Vagina (tissue), 2 donors: ENCODE measurements at regions not wholly inside any gene's neighbourhood (a gene's known extent, or its start where the extent isn't known, plus 50 kb on each side); places are given as distances from the start of the nearest gene placed in this dataset.

ENCODE experiments used
- CTCF ChIP-seq, 3 experiments: fragments of 450-650 bp in 2 of 3; fragments of 200-600 bp in 1 of 3; sonication (generic) in 1 of 3; IDR thresholded peaks; one replicate each; pipeline ENCODE4 v1.5.1; 2017 to 2019; ENCODE audit warnings: antibody characterized with exemption in 3 of 3, mild to moderate bottlenecking in 2 of 3, moderate library complexity in 2 of 3
- POLR2AphosphoS5 ChIP-seq, 2 donors: sonication (generic); formaldehyde crosslinking; IDR thresholded peaks; one replicate each; pipeline ENCODE4 v1.9.0; 2017; ENCODE audit warnings: antibody characterized with exemption in 2 of 2, mild to moderate bottlenecking in 2 of 2, low read depth in 1 of 2; ENCODE audit not compliant: insufficient read depth in 1 of 2

DNA sequence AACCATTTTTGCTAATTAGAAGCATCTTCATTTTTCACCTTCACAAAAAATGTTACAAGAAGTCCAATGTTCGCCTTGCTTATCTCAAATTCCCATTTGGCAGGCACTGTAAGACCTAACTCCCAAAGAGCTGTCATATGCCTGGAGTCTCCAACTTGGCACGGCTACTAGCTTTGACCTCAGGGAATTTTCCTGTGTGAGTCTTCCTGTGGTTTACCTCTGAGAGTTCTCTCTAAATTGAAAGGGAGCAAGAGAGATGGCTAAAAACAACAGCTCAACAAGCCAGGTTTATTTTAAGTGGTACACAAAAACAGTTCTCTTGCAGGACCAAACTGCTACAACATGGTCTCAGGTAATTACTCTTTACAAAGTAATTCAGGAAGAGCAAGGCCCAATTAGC, 756.0 kb upstream of the ADGRL2 start:
- TF ChIP-seq CTCF (IDR thresholded peaks at IDR 0.05) = no peak
- TF ChIP-seq POLR2AphosphoS5 (IDR thresholded peaks at IDR 0.05; ENCODE audit: insufficient read depth in 1 of 2, low read depth in 1 of 2) = no peak
